ENCODE measurements at regions not wholly inside any gene's neighbourhood (a gene's known extent, or its start where the extent isn't known, plus 50 kb on each side); places are given as distances from the start of the nearest gene placed in this dataset.

DNA sequence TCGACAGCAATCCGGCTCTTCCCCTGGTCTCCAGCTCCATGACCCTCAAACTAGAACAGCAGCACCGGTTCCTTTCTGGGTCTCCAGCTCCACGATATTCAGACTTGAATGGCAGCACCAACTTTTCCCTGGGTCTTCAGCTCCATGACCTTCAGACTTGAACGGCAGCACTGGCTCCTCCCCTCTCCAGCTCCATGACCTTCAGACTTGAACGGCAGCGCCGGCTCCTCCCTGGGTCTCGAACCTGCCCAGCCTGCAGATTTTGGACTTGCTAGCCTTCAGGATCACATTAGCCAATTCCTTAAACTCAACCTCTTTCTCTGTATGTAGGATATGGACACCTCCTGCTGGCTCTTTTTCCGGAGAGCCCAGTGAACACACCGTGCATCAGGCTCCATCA, 350.9 kb downstream of the PREX1 start:
- DNase-seq (no peak), FAIRE-seq (no peak)
- no peaks in the 10 kb centered on the region for H3K4me1 ChIP-seq (ENCODE audit: control insufficient read depth in 2 of 3, insufficient read depth in 2 of 3, low read depth in 1 of 3, low read length in 3 of 3)
- intact Hi-C loops (cut with DNase I) = no loop called here
- H3K9ac ChIP-seq (ENCODE audit: low read length in 3 of 3) = no peak overlapping the region
- no peak overlapping the region for H3K27ac ChIP-seq (ENCODE audit: low read depth in 2 of 2, low read length in 2 of 2)
- H3K36me3 ChIP-seq (ENCODE audit: control insufficient read depth in 2 of 3, insufficient read depth in 3 of 3, low read length in 3 of 3) = no peaks in the 10 kb centered on the region
- H3K9me3 ChIP-seq (ENCODE audit: control insufficient read depth in 2 of 3, insufficient read depth in 1 of 3, low read length in 3 of 3) = no peaks in the 10 kb centered on the region
- no peak overlapping the region for H3K4me3 ChIP-seq (ENCODE audit: low read length in 3 of 3)
- H3K27me3 ChIP-seq (ENCODE audit: control insufficient read depth, insufficient read depth, low read length) = no peaks in the 10 kb centered on the region
- TF ChIP-seq CTCF (IDR thresholded peaks at IDR 0.05; ENCODE audit: borderline replicate concordance, extremely low read depth, insufficient read depth) = no peak

DNA sequence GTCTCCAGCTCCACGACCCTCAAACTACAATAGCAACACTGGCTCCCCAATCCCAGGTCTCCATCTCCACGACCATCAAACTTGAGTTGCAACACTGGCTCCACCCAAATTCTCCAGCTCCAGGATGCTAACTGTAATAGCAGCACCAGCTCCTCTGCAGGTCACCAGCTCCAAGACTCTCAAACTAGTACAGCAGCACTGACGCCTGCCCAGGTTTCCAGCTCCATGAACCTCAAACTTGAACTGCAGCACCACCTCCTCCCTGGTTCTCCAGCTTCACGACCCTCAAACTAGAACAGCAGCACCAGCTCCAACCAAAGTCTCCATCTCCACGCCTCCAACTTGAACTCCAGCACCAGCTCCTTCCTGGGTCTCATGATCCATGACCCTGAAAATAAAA, 353.8 kb downstream of the PREX1 start:
- no peak for FAIRE-seq
- Histone ChIP-seq H3K9ac (ENCODE audit: low read length in 3 of 3) (no peak overlapping the region), H3K27me3 (ENCODE audit: control insufficient read depth, insufficient read depth, low read length) (no peaks in the 10 kb centered on the region), H3K4me1 (ENCODE audit: control insufficient read depth in 2 of 3, insufficient read depth in 2 of 3, low read depth in 1 of 3, low read length in 3 of 3) (no peaks in the 10 kb centered on the region), H3K27ac (ENCODE audit: low read depth in 2 of 2, low read length in 2 of 2) (no peak overlapping the region), H3K4me3 (ENCODE audit: low read length in 3 of 3) (no peak overlapping the region), H3K9me3 (ENCODE audit: control insufficient read depth in 2 of 3, insufficient read depth in 1 of 3, low read length in 3 of 3) (no peaks in the 10 kb centered on the region), H3K36me3 (ENCODE audit: control insufficient read depth in 2 of 3, insufficient read depth in 3 of 3, low read length in 3 of 3) (no peaks in the 10 kb centered on the region)
- no peak for DNase-seq
- no peak for TF ChIP-seq CTCF (IDR thresholded peaks at IDR 0.05; ENCODE audit: borderline replicate concordance, extremely low read depth, insufficient read depth)
- intact Hi-C loops (cut with DNase I) = no loop called here

GRCh38 chr20:48471759-48472408, 355.9 kb downstream of the PREX1 start:
- Histone ChIP-seq H3K4me1 (ENCODE audit: control insufficient read depth in 2 of 3, insufficient read depth in 2 of 3, low read depth in 1 of 3, low read length in 3 of 3) (no peaks in the 10 kb centered on the region), H3K27me3 (ENCODE audit: control insufficient read depth, insufficient read depth, low read length) (no peaks in the 10 kb centered on the region), H3K36me3 (ENCODE audit: control insufficient read depth in 2 of 3, insufficient read depth in 3 of 3, low read length in 3 of 3) (no peaks in the 10 kb centered on the region), H3K9ac (ENCODE audit: low read length in 3 of 3) (no peak overlapping the region), H3K27ac (ENCODE audit: low read depth in 2 of 2, low read length in 2 of 2) (no peak overlapping the region), H3K4me3 (ENCODE audit: low read length in 3 of 3) (no peak overlapping the region), H3K9me3 (ENCODE audit: control insufficient read depth in 2 of 3, insufficient read depth in 1 of 3, low read length in 3 of 3) (no peaks in the 10 kb centered on the region)
- no peak for FAIRE-seq
- no peak for DNase-seq
- TF ChIP-seq CTCF (IDR thresholded peaks at IDR 0.05; ENCODE audit: borderline replicate concordance, extremely low read depth, insufficient read depth) = no peak
- intact Hi-C loops (cut with DNase I) = no loop called here

- Histone ChIP-seq H3K9ac (ENCODE audit: low read length in 3 of 3) (no peak overlapping the region), H3K27ac (ENCODE audit: low read depth in 2 of 2, low read length in 2 of 2) (no peak overlapping the region), H3K9me3 (ENCODE audit: control insufficient read depth in 2 of 3, insufficient read depth in 1 of 3, low read length in 3 of 3) (no peaks in the 10 kb centered on the region), H3K27me3 (ENCODE audit: control insufficient read depth, insufficient read depth, low read length) (no peaks in the 10 kb centered on the region), H3K4me3 (ENCODE audit: low read length in 3 of 3) (no peak overlapping the region), H3K4me1 (ENCODE audit: control insufficient read depth in 2 of 3, insufficient read depth in 2 of 3, low read depth in 1 of 3, low read length in 3 of 3) (no peaks in the 10 kb centered on the region), H3K36me3 (ENCODE audit: control insufficient read depth in 2 of 3, insufficient read depth in 3 of 3, low read length in 3 of 3) (no peaks in the 10 kb centered on the region)
- TF ChIP-seq CTCF (IDR thresholded peaks at IDR 0.05; ENCODE audit: borderline replicate concordance, extremely low read depth, insufficient read depth) = no peak
- intact Hi-C loops (cut with DNase I) = no loop called here
- FAIRE-seq = no peak
- no peak for DNase-seq
These were observed 356.6 kb downstream of the PREX1 start for GRCh38 chr20:48471176-48471575.
